ENCODE measurements at regions not wholly inside any gene's neighbourhood (a gene's known extent, or its start where the extent isn't known, plus 50 kb on each side); places are given as distances from the start of the nearest gene placed in this dataset.

- peak; percentile 21 for DNase-seq
These were observed 207.1 kb upstream of the DKK2 start for GRCh38 chr4:107243141-107243781.

DNA sequence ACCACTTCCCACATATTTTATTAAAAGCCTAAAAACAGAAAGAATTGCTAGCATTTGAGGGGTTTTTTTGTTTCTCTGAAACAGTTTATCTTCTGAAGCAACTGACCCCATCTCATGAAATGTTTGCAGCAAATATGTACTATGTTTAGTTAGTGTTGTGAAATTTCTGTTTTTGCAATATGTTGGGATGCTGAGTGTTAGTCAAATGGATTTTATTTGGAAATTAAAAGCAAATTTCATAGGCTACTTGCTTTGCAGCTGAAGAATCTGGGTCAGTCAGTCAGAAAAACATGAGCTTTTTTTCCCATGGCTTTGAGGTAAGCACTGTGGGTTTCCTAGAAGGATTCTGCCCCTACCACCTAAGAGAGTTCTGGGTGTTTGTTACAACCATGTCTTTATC is 184.9 kb upstream of the DKK2 start:
- no peak for DNase-seq

- no peak for DNase-seq
These were observed 183.6 kb upstream of the DKK2 start for GRCh38 chr4:107219681-107220080.

DNA sequence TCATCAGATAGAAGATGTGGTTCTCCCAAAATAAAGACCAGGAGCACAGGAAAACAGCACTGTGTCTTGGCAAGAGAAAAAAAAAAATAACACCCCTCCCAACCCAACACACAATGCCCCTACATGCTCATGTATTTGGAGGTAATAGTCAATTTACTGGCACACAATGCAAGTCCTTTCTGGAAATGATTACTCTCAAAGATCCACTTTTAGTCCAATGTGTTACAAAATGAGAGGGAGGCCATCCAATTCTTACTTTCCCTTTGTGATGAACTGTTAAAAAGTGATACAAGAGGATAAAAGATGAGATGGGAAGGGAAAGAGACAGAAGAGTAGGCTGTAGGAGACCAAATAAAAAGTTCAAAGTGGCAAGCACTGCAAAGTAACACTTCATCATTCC is 180.3 kb upstream of the DKK2 start:
- DNase-seq: no peak

- DNase-seq: no peak
These were observed 179.1 kb upstream of the DKK2 start for GRCh38 chr4:107215222-107215621.

- DNase-seq: no peak
These were observed 177.8 kb upstream of the DKK2 start for GRCh38 chr4:107213880-107214279.

DNA sequence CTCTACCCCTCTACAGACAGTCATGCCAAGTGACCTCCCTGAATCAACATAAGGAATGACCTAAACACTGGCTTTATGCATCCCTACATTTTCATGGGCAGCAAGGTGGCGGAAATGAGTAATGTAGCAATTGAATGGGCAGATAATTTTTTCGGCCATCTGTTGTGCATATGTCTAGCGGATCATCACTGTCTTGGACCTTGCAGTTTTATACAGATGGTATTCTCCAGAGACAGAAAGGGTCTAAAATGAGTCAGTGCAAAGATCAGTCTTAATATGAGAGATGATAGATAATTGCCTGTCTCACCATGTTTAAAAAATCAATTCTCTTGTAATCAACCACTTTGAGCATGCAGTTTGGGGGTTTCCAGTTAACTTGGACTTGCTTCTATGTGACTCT is 177.3 kb upstream of the DKK2 start:
- no peak for DNase-seq

DNA sequence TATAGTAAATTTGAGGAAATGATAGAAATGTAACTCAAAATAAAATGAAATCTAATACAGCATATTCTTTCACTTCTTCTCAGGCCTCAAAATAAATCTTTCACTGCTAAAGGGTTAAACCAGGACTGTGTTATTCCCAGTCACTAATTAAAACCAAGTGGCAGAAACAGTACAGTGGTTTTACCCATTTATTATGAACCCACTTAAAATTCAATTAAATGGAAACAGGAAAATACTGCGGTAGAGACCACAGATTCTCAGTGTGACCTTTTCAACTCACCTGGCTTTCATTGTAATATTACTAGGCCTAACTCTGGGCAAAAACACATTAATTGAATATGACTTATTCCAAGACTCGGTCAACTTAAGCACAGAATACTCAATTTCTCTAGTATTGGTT is 176.5 kb upstream of the DKK2 start:
- DNase-seq: no peak

GRCh38 chr4:107210450-107211239 is 174.5 kb upstream of the DKK2 start:
- no peak for DNase-seq

DNA sequence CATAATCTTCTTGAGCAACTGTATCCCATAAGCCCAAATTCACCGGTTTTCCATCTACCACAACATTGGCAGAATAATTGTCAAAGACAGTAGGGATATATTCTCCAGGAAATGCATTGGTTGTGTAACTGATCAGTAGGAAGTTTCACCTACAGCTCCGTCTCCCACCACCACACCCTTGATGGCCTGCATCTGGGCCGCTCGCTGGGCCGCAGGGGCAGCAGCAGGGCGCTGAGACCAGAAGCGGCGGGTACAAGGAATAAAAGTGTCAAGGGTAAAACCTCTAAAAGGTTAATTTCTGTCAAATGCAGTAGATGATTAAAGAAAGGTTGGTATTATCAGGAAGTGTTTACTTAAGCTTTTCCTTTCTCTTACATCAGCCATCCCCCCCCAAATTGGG is 167.6 kb upstream of the DKK2 start:
- DNase-seq: no peak

DNA sequence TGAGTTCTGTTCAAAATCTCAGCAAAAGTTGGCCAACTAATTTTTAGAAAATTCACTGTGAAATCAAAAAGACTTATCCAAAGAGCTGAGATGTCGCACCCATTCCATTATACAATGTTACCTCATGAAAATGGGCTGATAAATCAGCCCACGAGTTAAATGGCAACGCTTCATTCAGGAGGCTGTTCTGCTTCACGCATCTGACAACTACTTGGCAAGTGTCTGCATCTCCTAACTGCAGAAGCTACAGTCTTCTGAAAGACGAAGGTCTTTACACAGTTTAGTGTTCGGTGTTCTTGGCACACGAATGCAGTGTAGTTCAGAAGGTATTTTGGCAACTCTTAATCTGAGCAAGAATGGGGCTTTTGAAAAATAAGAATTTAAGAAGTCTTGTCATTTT is 166.6 kb upstream of the DKK2 start:
- DNase-seq: no peak

GRCh38 chr4:107197121-107197520 is 161.0 kb upstream of the DKK2 start:
- DNase-seq: no peak

DNA sequence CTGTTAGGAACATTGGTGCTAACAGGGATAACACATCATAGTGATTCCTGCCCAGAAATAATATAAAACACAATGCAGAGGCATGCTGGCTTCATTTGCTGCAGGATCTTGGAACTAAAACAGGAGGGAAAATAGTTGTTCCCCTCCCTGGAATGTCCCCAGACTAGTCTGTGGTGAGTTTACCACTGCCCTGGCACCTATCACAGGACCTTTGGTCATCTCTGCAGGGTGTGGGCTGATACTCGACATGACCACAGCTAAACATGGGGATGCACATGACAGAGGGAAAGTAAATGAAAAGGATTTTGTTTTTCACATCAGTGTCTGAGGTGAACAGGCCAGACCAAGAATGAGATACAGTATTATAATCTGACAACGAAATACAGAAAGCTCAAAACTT is 160.2 kb upstream of the DKK2 start:
- no peak for DNase-seq

DNA sequence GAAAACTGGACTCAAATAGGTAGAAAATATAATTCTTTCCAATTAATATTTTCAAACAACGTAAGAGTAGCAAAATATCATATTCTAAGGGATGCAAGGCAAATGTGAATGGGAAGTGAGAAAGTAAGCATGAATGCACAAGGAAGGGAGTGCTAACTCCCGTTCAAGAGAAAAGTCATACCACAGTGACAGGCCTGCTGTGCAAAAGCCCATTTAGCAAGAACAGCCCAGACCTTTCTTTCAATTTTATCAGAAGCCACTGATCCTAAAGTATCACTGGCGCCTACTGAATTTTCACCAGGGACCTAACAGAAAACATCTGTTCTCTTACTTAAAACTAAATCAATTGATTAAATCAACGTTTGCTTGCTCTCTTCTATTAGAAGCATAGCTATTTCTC is 157.9 kb upstream of the DKK2 start:
- no peak for DNase-seq

- no peak for DNase-seq
These were observed 156.5 kb upstream of the DKK2 start for GRCh38 chr4:107192601-107193000.

DNA sequence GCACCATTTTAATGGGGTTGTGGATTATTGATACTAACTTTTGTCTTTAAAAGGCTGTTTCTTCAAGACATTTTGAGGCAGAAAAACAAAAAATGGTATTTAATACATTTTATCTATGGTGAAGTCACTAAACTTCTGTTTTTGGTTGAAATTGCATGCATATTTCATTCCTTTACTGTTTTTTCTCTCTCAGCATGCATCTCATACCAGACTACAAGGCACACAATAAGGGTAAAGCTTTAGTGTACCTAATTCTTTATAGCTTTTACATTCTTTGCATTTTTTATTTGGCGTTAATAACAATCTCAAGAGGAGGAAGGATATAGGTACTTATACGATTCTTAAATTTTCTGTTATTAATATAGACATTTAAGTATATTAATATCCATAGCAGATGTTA is 151.0 kb upstream of the DKK2 start:
- no peak for DNase-seq

DNA sequence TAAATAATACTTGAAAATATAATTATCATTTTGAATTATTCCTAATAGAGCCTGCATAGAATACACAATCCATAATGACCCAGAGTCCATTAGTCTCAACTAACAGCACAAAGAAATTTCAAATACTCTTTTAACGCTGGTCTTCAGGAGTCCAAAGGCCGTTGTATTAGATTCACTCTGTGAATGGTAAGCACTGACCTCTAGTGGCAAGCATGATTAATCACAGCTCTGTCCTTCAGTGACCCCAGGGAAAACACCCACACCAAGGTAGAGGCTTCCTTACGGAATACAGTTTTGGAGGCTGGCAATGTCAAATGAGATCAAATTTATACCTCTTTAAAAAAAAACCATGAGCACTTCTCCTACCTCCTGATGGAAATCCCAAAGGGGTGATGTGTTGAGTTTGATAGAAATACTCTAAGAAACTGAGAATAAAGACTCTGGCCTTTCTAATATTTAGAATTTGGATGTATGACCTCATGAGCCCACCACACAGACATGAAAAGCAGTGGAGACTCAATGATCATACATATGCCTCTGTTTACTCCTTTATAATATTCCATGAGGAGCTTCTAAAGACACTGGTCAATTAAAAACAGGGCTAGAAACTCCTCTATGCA is 147.2 kb upstream of the DKK2 start:
- peak; percentile 86 for DNase-seq

- DNase-seq: no peak
These were observed 146.2 kb upstream of the DKK2 start for GRCh38 chr4:107182347-107182746.

DNA sequence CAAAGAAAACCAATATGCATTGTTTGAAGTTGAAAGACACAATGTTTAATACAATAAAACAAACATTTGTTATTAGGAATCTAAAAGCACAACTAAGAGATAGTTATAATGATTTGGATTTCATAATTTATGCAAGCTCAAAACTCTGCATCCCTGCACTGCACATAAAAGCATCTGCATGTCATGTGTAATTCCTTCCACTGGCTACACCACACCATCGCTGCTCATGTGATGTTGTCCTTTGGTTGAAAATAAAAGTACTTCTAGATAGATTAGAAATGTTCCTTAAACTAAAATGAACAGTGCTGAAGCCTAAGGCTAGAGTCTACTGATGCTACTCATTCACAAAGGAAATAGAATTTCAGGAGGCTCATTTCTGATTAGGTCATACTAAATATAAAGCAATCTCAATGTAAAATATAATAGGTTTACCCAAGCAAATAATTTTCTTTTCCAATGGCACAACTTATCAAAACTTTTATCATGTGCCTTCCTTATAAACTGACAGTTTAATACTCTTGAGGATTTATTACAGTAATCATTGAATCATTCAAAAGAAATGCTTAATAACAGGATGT is 130.8 kb upstream of the DKK2 start:
- DNase-seq: no peak

GRCh38 chr4:107166181-107166580 is 130.1 kb upstream of the DKK2 start:
- DNase-seq: no peak

- DNase-seq: no peak
These were observed 128.9 kb upstream of the DKK2 start for GRCh38 chr4:107164962-107165475.

DNA sequence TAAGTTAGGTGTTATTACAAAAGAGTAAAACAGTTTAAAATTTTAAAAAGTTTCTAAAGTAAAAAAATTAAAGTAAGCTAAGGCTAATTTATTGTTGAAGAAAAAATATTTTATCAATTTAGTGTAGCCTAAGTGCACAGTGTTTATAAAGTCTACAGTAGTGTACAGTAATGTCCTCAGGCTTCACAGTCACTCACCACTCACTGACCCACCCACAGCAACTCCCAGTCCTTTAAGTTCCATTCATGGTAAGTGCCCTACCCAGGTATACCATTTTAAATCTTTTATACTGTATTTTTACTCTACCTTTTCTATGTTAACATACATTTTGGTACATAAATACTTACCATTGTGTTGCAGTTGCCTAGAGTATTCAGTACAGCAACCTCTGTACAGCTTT is 120.3 kb upstream of the DKK2 start:
- no peak for DNase-seq

DNA sequence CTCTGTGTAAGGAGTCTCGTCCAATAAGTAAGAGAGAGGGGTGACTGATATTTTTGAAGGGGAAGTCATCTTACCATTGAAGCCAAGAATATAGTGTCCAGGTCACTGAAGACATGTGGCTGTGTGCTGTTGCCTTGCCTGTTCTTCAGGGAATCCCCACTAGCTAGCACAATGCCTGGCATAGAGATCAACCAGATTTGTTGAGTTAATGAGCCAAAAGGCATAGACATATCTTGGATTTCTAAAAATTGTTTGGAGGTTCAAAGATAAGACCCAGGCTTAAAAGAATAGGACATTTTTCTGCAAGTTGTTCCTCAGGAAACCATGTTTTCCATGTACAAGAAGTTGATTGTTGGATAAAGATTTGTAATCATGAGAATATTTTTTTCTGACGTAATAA is 119.3 kb upstream of the DKK2 start:
- no peak for DNase-seq

DNA sequence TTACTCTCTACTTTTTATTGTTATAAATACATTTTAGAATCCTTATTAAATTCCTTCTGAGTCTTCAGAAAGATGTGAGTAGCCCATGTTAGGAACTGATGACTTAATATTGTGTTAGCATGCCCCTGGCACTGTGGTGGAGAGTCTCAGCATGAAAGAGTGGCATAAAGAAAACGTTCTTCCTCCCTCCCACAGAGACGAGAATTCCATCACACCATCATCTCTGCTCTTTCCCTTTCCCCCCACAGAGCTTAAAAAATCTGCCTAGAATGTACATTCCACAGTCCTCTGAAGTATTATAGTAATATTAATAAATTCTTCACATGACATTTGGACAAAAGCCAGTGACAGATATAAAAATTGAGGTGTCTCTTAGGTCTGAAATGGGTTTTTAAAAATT is 117.8 kb upstream of the DKK2 start:
- DNase-seq: no peak

All from eye (tissue), 1 donor.